ENCODE measurements at regions not wholly inside any gene's neighbourhood (a gene's known extent, or its start where the extent isn't known, plus 50 kb on each side); places are given as distances from the start of the nearest gene placed in this dataset.

DNA sequence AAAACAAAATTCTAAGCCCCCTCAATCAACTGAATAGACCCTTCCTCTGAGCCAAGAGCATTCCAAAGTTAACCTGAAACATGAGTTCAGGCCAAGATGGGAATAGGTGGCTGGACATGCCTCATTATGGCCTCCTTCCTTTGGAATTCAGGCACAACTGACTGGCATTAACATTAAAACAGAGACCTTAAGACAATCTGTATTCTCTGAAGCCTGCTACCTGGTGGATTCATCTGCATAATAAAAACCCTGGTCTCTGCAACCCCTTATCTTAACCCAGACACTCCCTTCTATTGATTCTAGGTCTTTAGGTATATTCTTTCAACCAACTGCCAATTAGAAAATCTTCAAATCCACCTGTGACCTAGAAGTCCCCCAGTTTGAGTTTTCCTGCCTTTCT lies 66.3 kb downstream of the JRKL start:
- H3K27ac Mint-ChIP-seq: peak overlapping the region; percentile 83
- TF ChIP-seq EZH2phosphoT487 (IDR thresholded peaks at IDR 0.05; ENCODE audit: unreplicated experiment) (no peak), NANOG (IDR thresholded peaks at IDR 0.05; ENCODE audit: borderline replicate concordance) (peak; percentile 42; the same call in 1 of the 2 replicates), JUNB (IDR thresholded peaks at IDR 0.05; ENCODE audit: unreplicated experiment) (no peak), ZNF331 (CRISPR knock-in tag; IDR thresholded peaks at IDR 0.05; ENCODE audit: low read depth) (no peak), STAT1 (IDR thresholded peaks at IDR 0.05; ENCODE audit: unreplicated experiment) (no peak), POLR2AphosphoS5 (IDR thresholded peaks at IDR 0.05; ENCODE audit: low read depth) (no peak), CREB1 (CRISPR knock-in tag; IDR thresholded peaks at IDR 0.05; ENCODE audit: low read depth) (0 out of 2 replicates have a peak, but pooled peaks have one; percentile 15), EZH2 (IDR thresholded peaks at IDR 0.05; ENCODE audit: low read depth, unreplicated experiment) (no peak), ZNF114 (CRISPR knock-in tag; IDR thresholded peaks at IDR 0.05) (no peak)
- TF ChIP-seq, protein P1, sequence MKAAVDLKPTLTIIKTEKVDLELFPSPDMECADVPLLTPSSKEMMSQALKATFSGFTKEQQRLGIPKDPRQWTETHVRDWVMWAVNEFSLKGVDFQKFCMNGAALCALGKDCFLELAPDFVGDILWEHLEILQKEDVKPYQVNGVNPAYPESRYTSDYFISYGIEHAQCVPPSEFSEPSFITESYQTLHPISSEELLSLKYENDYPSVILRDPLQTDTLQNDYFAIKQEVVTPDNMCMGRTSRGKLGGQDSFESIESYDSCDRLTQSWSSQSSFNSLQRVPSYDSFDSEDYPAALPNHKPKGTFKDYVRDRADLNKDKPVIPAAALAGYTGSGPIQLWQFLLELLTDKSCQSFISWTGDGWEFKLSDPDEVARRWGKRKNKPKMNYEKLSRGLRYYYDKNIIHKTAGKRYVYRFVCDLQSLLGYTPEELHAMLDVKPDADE (IDR thresholded peaks at IDR 0.05): no peak
- TF ChIP-seq, protein P2, sequence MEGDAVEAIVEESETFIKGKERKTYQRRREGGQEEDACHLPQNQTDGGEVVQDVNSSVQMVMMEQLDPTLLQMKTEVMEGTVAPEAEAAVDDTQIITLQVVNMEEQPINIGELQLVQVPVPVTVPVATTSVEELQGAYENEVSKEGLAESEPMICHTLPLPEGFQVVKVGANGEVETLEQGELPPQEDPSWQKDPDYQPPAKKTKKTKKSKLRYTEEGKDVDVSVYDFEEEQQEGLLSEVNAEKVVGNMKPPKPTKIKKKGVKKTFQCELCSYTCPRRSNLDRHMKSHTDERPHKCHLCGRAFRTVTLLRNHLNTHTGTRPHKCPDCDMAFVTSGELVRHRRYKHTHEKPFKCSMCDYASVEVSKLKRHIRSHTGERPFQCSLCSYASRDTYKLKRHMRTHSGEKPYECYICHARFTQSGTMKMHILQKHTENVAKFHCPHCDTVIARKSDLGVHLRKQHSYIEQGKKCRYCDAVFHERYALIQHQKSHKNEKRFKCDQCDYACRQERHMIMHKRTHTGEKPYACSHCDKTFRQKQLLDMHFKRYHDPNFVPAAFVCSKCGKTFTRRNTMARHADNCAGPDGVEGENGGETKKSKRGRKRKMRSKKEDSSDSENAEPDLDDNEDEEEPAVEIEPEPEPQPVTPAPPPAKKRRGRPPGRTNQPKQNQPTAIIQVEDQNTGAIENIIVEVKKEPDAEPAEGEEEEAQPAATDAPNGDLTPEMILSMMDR (conservative IDR thresholded peaks at IDR 0.05; ENCODE audit: low read depth in 2 of 2): no peak
- TF ChIP-seq, protein P3, sequence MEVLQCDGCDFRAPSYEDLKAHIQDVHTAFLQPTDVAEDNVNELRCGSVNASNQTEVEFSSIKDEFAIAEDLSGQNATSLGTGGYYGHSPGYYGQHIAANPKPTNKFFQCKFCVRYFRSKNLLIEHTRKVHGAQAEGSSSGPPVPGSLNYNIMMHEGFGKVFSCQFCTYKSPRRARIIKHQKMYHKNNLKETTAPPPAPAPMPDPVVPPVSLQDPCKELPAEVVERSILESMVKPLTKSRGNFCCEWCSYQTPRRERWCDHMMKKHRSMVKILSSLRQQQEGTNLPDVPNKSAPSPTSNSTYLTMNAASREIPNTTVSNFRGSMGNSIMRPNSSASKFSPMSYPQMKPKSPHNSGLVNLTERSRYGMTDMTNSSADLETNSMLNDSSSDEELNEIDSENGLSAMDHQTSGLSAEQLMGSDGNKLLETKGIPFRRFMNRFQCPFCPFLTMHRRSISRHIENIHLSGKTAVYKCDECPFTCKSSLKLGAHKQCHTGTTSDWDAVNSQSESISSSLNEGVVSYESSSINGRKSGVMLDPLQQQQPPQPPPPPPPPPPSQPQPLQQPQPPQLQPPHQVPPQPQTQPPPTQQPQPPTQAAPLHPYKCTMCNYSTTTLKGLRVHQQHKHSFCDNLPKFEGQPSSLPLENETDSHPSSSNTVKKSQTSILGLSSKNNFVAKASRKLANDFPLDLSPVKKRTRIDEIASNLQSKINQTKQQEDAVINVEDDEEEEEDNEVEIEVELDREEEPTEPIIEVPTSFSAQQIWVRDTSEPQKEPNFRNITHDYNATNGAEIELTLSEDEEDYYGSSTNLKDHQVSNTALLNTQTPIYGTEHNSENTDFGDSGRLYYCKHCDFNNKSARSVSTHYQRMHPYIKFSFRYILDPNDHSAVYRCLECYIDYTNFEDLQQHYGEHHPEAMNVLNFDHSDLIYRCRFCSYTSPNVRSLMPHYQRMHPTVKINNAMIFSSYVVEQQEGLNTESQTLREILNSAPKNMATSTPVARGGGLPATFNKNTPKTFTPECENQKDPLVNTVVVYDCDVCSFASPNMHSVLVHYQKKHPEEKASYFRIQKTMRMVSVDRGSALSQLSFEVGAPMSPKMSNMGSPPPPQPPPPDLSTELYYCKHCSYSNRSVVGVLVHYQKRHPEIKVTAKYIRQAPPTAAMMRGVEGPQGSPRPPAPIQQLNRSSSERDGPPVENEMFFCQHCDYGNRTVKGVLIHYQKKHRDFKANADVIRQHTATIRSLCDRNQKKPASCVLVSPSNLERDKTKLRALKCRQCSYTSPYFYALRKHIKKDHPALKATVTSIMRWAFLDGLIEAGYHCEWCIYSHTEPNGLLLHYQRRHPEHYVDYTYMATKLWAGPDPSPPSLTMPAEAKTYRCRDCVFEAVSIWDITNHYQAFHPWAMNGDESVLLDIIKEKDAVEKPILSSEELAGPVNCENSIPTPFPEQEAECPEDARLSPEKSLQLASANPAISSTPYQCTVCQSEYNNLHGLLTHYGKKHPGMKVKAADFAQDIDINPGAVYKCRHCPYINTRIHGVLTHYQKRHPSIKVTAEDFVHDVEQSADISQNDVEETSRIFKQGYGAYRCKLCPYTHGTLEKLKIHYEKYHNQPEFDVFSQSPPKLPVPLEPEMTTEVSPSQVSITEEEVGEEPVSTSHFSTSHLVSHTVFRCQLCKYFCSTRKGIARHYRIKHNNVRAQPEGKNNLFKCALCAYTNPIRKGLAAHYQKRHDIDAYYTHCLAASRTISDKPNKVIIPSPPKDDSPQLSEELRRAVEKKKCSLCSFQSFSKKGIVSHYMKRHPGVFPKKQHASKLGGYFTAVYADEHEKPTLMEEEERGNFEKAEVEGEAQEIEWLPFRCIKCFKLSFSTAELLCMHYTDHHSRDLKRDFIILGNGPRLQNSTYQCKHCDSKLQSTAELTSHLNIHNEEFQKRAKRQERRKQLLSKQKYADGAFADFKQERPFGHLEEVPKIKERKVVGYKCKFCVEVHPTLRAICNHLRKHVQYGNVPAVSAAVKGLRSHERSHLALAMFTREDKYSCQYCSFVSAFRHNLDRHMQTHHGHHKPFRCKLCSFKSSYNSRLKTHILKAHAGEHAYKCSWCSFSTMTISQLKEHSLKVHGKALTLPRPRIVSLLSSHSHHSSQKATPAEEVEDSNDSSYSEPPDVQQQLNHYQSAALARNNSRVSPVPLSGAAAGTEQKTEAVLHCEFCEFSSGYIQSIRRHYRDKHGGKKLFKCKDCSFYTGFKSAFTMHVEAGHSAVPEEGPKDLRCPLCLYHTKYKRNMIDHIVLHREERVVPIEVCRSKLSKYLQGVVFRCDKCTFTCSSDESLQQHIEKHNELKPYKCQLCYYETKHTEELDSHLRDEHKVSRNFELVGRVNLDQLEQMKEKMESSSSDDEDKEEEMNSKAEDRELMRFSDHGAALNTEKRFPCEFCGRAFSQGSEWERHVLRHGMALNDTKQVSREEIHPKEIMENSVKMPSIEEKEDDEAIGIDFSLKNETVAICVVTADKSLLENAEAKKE (CRISPR knock-in tag; IDR thresholded peaks at IDR 0.05): peak; percentile 92
- TF ChIP-seq, protein P4, sequence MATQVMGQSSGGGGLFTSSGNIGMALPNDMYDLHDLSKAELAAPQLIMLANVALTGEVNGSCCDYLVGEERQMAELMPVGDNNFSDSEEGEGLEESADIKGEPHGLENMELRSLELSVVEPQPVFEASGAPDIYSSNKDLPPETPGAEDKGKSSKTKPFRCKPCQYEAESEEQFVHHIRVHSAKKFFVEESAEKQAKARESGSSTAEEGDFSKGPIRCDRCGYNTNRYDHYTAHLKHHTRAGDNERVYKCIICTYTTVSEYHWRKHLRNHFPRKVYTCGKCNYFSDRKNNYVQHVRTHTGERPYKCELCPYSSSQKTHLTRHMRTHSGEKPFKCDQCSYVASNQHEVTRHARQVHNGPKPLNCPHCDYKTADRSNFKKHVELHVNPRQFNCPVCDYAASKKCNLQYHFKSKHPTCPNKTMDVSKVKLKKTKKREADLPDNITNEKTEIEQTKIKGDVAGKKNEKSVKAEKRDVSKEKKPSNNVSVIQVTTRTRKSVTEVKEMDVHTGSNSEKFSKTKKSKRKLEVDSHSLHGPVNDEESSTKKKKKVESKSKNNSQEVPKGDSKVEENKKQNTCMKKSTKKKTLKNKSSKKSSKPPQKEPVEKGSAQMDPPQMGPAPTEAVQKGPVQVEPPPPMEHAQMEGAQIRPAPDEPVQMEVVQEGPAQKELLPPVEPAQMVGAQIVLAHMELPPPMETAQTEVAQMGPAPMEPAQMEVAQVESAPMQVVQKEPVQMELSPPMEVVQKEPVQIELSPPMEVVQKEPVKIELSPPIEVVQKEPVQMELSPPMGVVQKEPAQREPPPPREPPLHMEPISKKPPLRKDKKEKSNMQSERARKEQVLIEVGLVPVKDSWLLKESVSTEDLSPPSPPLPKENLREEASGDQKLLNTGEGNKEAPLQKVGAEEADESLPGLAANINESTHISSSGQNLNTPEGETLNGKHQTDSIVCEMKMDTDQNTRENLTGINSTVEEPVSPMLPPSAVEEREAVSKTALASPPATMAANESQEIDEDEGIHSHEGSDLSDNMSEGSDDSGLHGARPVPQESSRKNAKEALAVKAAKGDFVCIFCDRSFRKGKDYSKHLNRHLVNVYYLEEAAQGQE (IDR thresholded peaks at IDR 0.05; ENCODE audit: unreplicated experiment): no peak
- Histone ChIP-seq H3K4me2 (peak overlapping the region; percentile 0; the same call in 1 of the 2 replicates), H4K20me1 (replicated peaks; ENCODE audit: insufficient read depth) (no peaks in the 10 kb centered on the region), H3F3A (replicated peaks; ENCODE audit: low read depth) (0 out of 2 replicates have a peak, but pooled peaks cover 9% of the 10 kb centered on the region), H3K27ac (ENCODE audit: low read depth) (peak overlapping the region; percentile 72), H3K27me3 (ENCODE audit: insufficient read depth) (no peaks in the 10 kb centered on the region), H3K79me2 (replicated peaks; ENCODE audit: insufficient read depth) (no peaks in the 10 kb centered on the region), H3K36me3 (ENCODE audit: insufficient read depth) (no peaks in the 10 kb centered on the region), H3K9me2 (ENCODE audit: insufficient read depth) (peaks cover 37% of the 10 kb centered on the region), H3K4me3 (no peak overlapping the region), H3K4me1 (ENCODE audit: insufficient read depth) (peaks cover 11% of the 10 kb centered on the region), H2AFZ (no peak overlapping the region)
- peaks cover 29% of the 10 kb centered on the region for H3K9me3 Mint-ChIP-seq
- peaks cover 4% of the 10 kb centered on the region for H3K27me3 Mint-ChIP-seq (ENCODE audit: insufficient read depth, low read depth, poor library complexity)
- DNase-seq (ENCODE audit: low spot score) (peak; percentile 62), ATAC-seq (peak; percentile 94)
- H3K4me1 Mint-ChIP-seq: peaks cover 21% of the 10 kb centered on the region
- H3K36me3 Mint-ChIP-seq (ENCODE audit: low read depth): peaks cover 35% of the 10 kb centered on the region
- no peak overlapping the region for H3K4me3 Mint-ChIP-seq

Measured in GM23338 (cell line).